ENCODE measurements at regions not wholly inside any gene's neighbourhood (a gene's known extent, or its start where the extent isn't known, plus 50 kb on each side); places are given as distances from the start of the nearest gene placed in this dataset.
"Not testable (repeated sequence)": the region's sequence is repeated elsewhere in the genome, so short reads cannot be mapped to it uniquely, and the experiment has no call there.

DNA sequence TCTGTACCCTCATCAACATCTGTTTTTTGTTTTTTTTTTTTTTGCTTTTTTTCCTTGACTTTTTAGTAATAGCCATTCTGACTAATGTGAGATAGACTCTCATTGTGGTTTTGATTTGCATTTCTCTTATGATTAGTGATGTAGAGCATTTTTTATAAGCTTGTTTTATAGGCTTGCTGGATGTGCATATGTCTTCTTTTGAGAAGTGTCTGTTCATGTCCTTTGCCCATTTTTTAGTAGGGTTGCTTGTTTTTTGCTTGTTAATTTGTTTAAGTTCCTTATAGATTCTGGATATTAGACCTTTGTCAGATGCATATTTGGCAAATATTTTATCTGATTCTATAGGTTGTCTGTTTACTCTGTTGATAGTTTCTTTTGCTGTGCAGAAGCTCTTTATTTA lies 53.5 kb upstream of the FAR1 start:
- not testable (repeated sequence) for H3K4me1 Mint-ChIP-seq; H3K27ac Mint-ChIP-seq; ATAC-seq (ENCODE audit: low read depth in 2 of 2); H3K4me3 Mint-ChIP-seq; DNase-seq
- H3K27me3 Mint-ChIP-seq = peaks cover under 1 to 12% (median 3%) of the 10 kb centered on the region in 3 donors
- peaks cover 7 to 65% (median 41%) of the 10 kb centered on the region in 7 donors for H3K9me3 Mint-ChIP-seq
- H3K36me3 Mint-ChIP-seq = peaks cover 0 to 15% of the 10 kb centered on the region in 2 donors

DNA sequence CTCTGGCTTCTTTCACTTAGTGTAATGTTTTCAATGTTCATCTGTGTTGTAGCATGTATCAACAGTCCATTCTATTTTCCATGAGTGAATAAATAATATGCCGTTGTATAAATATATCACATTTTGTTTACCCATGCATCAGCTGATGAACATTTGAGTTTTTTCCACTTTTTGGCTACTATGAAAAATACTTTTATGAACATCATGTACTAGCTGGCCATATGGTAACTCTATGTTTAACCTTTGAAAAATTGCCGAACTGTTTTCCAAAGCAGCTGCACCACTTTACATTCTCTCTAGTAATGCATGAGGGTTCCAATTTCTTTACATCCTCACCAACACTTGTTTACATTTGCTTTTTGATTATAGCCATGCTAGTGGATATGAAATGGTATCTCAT lies 59.8 kb upstream of the FAR1 start:
- Mint-ChIP-seq H3K27ac (no peak overlapping the region), H3K4me3 (no peak overlapping the region), H3K36me3 (no peaks in the 10 kb centered on the region), H3K9me3 (peaks cover 0 to 6% (median 4%) of the 10 kb centered on the region in 7 donors), H3K27me3 (peaks cover 0 to 11% (median 0%) of the 10 kb centered on the region in 3 donors), H3K4me1 (no peaks in the 10 kb centered on the region)
- no peak for DNase-seq
- no peak for ATAC-seq (ENCODE audit: low read depth in 2 of 2)

DNA sequence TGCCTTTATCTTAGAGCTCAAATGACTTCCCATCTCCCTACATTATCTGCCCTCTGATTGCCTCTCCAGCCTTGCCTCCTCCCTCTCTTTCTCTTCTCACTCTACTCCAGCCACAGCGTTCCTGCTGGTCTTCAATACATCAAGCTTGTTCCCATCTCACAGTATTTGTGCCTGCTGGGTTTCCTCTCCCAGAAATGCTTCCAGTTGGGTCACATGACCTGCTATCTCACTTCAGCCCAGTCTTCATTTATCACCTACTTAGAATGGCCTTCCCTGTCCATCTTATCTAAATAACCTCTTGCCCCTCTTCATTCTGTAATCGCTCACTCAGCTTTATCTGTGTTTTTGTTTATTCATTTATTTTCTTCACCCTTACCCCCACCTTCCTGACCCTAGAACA lies 61.8 kb upstream of the FAR1 start:
- H3K4me1 Mint-ChIP-seq = no peaks in the 10 kb centered on the region
- ATAC-seq (ENCODE audit: low read depth in 2 of 2) = no peak

DNA sequence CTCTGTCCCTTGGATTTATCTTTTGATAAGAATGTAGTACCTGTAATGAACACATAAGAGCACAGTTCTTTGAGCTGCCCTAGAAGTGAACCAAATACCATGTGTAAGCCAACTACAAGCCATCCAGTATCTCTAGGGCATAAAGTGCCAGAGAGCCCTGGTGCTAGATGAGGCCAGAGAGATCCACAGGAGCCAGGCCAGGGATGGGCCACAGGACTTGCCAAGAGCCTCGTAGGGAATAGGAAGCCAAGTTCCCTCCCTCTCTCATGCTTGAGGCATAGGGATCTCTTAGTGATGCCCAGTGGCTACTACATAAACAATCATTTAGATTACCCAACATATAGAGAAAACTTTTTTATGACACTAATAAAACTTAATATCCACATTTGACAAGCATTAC lies 64.8 kb upstream of the FAR1 start:
- Mint-ChIP-seq H3K9me3 (peaks cover 0 to 3% (median 0%) of the 10 kb centered on the region in 7 donors), H3K36me3 (no peaks in the 10 kb centered on the region), H3K27ac (no peak overlapping the region), H3K4me3 (no peak overlapping the region), H3K27me3 (peaks cover 0 to 7% (median 0%) of the 10 kb centered on the region in 3 donors), H3K4me1 (no peaks in the 10 kb centered on the region)
- DNase-seq (no peak), ATAC-seq (ENCODE audit: low read depth in 2 of 2) (no peak)

More for the DNA sequence above, 61.8 kb upstream of the FAR1 start:
- Mint-ChIP-seq H3K27ac (no peak overlapping the region), H3K36me3 (no peaks in the 10 kb centered on the region), H3K9me3 (no peaks in the 10 kb centered on the region), H3K4me3 (no peak overlapping the region), H3K27me3 (peaks cover 0 to 5% (median 0%) of the 10 kb centered on the region in 3 donors)
- DNase-seq = no peak

DNA sequence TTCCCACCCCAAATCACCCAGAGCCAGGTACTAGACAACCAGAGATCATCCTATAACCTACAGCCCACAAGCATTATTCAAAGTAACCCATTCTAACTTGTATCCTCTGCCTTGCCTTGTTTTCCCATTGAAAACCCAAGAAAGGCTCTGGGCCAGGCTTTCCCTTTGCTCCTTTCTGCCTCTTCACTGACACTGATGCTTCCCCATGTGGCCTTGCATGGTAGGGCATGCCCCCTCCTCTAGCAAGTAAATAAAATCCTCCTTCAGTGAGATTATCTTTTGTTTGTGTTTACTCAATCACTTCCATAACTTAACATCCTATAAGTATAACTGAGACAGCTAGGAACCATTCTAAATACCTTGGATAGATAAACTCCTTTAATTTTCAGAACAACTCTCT lies 65.6 kb upstream of the FAR1 start:
- no peaks in the 10 kb centered on the region for H3K36me3 Mint-ChIP-seq
- no peak overlapping the region for H3K27ac Mint-ChIP-seq
- no peaks in the 10 kb centered on the region for H3K4me1 Mint-ChIP-seq
- DNase-seq (no peak), ATAC-seq (ENCODE audit: low read depth in 2 of 2) (no peak)
- H3K27me3 Mint-ChIP-seq = peaks cover 0 to 7% (median 0%) of the 10 kb centered on the region in 3 donors
- H3K4me3 Mint-ChIP-seq = no peak overlapping the region
- peaks cover 0 to 3% (median 0%) of the 10 kb centered on the region in 7 donors for H3K9me3 Mint-ChIP-seq

DNA sequence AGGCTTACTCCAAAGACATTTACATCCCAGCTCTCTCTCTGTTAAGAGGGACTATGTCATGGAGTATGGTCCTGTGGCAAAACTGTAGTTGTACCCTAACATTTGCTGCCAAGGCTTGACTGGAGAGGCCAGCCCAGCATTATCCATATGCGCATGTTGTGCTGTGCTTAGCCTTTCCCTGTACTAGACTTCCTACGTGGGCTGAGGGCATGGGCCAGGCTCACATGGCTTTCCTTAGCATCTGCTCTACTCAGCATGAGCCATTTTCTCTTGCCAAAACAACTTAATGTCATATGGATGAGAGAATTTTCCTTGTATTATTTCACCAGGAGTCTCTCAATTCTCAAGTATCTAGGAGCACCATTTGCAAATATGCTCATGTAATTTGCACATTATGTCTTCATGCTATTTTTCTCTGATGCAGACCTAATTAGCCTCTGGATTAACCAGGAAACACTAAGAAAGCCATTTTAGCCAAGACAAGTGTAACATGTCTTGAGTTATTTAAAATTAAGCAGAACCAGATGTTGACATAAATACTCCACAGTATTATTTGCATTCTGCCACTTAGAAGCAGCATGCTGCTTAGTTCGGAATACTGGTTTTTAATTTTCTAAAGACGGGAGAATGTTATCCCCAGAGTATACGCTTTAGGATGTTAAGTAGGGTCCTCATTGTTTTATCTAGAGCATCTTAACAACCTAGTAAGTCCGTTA lies 71.7 kb upstream of the FAR1 start:
- Mint-ChIP-seq H3K4me1 (no peaks in the 10 kb centered on the region), H3K27ac (no peak overlapping the region), H3K36me3 (no peaks in the 10 kb centered on the region), H3K27me3 (peaks cover 0 to 15% (median 8%) of the 10 kb centered on the region in 3 donors), H3K9me3 (peaks cover 2 to 12% (median 4%) of the 10 kb centered on the region in 7 donors), H3K4me3 (no peak overlapping the region)
- ATAC-seq (ENCODE audit: low read depth in 2 of 2) (no peak), DNase-seq (no peak)

DNA sequence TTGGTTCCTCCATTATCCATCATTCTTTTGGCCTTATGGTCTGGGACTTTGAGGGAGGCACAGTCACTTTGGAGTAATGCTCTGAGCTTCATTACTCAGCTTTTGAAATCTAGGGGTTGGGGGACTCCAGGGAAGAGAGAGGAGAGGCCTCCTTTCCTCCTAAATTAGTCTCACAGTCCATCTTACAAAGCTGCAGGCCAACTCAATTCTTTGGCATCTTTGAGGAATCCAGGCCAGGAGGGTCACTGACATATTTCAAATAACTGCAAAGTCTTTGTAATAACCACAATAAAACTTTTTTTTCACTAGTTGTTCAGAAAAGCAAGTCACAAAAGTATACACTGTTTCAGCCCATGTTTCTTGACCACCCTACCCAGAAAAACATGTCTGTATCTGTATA lies 73.3 kb upstream of the FAR1 start:
- ATAC-seq (ENCODE audit: low read depth in 2 of 2) (no peak), DNase-seq (no peak)
- H3K36me3 Mint-ChIP-seq = no peaks in the 10 kb centered on the region
- no peak overlapping the region for H3K27ac Mint-ChIP-seq
- H3K9me3 Mint-ChIP-seq = peaks cover 1 to 13% (median 6%) of the 10 kb centered on the region in 7 donors
- H3K4me3 Mint-ChIP-seq = no peak overlapping the region
- peaks cover 3 to 11% (median 10%) of the 10 kb centered on the region in 3 donors for H3K27me3 Mint-ChIP-seq
- no peaks in the 10 kb centered on the region for H3K4me1 Mint-ChIP-seq

DNA sequence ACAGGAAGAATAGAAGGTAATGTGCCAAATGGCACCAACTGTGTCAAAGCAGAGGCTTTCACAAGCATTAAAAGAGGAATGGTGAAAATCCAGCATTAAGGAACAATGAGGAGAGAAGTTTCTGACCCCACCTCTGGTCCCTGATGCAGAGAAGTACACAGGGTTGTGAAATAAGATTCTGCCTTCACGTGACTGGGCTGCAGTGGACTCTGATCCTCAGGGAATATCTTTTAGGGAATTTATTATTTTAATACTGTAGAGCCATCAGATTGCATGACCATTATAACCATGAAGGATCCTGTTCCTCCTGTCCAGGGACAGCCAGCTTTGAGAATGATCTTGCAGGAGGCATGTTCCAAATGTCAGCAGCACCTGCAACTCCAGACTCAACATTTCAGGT lies 74.4 kb upstream of the FAR1 start:
- Mint-ChIP-seq H3K9me3 (peaks cover 3 to 25% (median 10%) of the 10 kb centered on the region in 7 donors), H3K4me3 (no peak overlapping the region), H3K4me1 (no peaks in the 10 kb centered on the region), H3K27me3 (peaks cover 5 to 16% (median 12%) of the 10 kb centered on the region in 3 donors), H3K36me3 (no peaks in the 10 kb centered on the region), H3K27ac (no peak overlapping the region)
- no peak for DNase-seq
- ATAC-seq (ENCODE audit: low read depth in 2 of 2) = no peak

DNA sequence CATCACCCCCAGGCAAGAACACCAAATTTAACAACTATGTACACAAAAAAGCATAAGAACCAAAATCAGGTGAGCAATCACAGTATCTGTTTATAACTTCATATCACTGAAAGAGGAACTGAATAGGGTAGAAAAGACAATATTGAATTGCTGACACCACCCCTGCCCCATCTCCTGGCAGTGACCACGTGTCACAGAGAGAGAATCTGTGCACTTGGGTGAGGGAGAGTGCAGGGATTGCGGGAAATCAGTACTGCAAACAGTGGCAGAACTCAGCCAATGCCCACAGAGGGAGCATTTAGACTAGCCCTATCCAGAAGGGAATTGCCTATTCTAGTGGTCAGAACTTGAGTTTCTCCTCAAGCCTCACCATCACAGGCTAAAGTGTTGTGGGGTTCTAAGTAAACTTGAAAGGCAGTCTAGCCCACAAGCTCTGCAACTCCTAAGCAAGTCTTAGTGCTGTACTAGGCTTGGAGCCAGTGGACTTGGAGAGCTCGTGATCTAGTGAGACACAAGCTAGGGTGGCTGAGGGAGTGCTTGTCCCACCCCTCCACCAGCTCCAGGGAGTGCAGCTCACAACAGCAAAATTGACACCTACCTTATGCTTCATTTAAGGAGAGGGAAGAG lies 82.8 kb upstream of the PTH start:
- DNase-seq (no peak), ATAC-seq (ENCODE audit: low read depth in 2 of 2) (no peak)
- Mint-ChIP-seq H3K27me3 (peaks cover 8 to 19% (median 11%) of the 10 kb centered on the region in 3 donors), H3K36me3 (peaks cover 0 to 11% of the 10 kb centered on the region in 2 donors), H3K9me3 (peaks cover 9 to 37% (median 25%) of the 10 kb centered on the region in 7 donors), H3K4me3 (no peak overlapping the region), H3K4me1 (no peaks in the 10 kb centered on the region), H3K27ac (no peak overlapping the region)

DNA sequence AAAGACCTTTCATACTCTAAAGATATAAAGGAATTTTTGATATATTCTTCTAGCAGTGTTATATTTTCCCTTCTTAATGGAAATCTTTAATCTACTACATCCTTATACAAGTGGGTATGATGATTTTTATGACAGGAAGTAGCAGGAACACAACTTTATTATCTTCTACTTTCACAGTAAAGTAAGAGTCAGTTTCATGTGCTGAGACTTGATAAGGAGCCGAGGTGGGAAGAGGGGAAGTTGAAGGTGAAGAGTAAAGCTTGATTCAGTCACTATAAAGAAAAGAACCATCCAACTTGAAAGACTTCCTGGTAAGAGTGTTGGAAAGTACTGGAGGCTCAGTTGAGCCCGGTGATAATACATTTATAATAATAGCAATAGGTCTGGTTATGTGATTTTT lies 82.1 kb upstream of the PTH start:
- DNase-seq (no peak), ATAC-seq (ENCODE audit: low read depth in 2 of 2) (no peak)
- H3K27ac Mint-ChIP-seq = no peak overlapping the region
- H3K4me3 Mint-ChIP-seq = no peak overlapping the region
- no peaks in the 10 kb centered on the region for H3K4me1 Mint-ChIP-seq
- H3K9me3 Mint-ChIP-seq = peaks cover 9 to 35% (median 24%) of the 10 kb centered on the region in 7 donors
- H3K27me3 Mint-ChIP-seq = peaks cover 8 to 14% (median 11%) of the 10 kb centered on the region in 3 donors
- peaks cover 0 to 11% of the 10 kb centered on the region in 2 donors for H3K36me3 Mint-ChIP-seq

DNA sequence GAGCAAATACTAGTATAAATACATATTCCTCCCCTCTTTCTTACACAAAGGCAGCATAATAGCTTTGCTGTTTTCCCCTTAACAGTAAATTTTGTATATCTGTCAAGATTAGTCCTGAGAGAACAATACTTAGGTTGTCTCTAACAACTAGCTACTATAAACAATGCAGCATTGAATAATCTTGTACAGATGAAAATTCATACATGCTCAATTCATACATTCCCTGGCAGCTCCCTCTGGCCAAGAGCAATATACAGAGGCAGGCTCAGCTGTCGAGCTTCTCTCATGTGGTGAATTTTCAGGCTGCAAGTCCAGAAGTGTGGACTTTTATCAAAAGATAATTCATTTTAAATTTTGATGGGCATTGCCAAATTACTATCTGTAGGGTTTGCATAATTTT lies 81.2 kb upstream of the PTH start:
- DNase-seq (no peak), ATAC-seq (ENCODE audit: low read depth in 2 of 2) (no peak)
- peaks cover 11 to 16% (median 14%) of the 10 kb centered on the region in 3 donors for H3K27me3 Mint-ChIP-seq
- no peak overlapping the region for H3K27ac Mint-ChIP-seq
- no peak overlapping the region for H3K4me3 Mint-ChIP-seq
- peaks cover 0 to 11% of the 10 kb centered on the region in 2 donors for H3K36me3 Mint-ChIP-seq
- no peaks in the 10 kb centered on the region for H3K4me1 Mint-ChIP-seq
- peaks cover 9 to 33% (median 24%) of the 10 kb centered on the region in 7 donors for H3K9me3 Mint-ChIP-seq

DNA sequence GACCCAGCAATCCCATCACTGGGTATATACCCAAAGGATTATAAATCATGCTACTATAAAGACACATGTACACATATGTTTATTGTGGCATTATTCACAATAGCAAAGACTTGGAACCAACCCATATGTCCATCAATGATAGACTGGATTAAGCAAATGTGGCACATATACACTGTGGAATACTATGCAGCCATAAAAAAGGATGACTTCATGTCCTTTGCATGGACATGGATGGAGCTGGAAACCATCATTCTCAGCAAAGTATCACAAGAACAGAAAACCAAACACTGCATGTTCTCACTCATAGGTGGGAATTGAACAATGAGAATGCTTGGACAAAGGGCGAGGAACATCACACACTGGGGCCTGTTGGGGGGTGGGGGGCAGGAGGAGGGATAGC lies 79.6 kb upstream of the PTH start:
- H3K36me3 Mint-ChIP-seq; H3K4me1 Mint-ChIP-seq; H3K27ac Mint-ChIP-seq; ATAC-seq (ENCODE audit: low read depth in 2 of 2); DNase-seq; H3K4me3 Mint-ChIP-seq: not testable (repeated sequence)
- peaks cover 7 to 16% (median 15%) of the 10 kb centered on the region in 3 donors for H3K27me3 Mint-ChIP-seq
- H3K9me3 Mint-ChIP-seq = peaks cover 7 to 23% (median 15%) of the 10 kb centered on the region in 7 donors

DNA sequence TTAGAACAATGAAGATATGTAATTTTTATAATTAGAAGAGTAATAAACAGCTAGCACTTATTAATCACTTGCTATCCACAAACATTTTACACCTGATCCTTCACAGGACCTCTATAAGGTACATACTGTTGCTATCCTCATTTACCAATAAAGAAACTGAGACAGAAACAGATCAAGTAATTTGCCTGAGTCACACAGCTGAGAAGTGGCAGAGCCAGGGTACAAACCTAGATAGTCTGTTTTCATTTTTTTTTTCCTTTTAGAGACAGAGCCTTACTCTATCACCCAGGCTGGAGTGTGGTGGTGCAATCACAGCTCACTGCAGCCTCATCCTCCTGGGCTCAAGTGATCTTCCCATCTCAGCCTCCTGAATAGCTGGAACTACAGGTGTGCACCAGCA lies 71.8 kb upstream of the PTH start:
- DNase-seq (no peak), ATAC-seq (ENCODE audit: low read depth in 2 of 2) (no peak)
- Mint-ChIP-seq H3K4me1 (no peaks in the 10 kb centered on the region), H3K9me3 (peaks cover 0 to 14% (median 7%) of the 10 kb centered on the region in 7 donors), H3K36me3 (peaks cover 0 to 3% of the 10 kb centered on the region in 2 donors), H3K27me3 (peaks cover 10 to 38% (median 14%) of the 10 kb centered on the region in 3 donors), H3K4me3 (no peak overlapping the region), H3K27ac (no peak overlapping the region)

DNA sequence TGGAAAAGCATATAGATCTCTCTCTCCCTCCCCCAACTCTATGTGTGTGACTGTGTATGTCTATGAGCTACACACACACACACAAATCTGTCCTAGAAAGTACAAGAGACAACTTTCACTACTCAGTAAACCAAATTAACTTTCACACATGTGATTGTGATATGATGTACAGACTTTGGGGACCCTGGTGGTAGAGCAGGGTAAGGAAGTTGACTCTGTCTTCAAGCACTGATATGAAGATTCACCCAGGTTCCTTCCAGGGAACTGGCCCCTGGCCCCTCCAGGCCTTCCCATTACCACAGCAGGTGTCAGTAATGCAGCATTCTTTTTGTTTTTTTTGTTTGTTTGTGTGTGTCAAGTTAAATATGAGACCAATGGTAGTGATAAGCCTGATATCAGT lies 66.1 kb upstream of the PTH start:
- DNase-seq (no peak), ATAC-seq (ENCODE audit: low read depth in 2 of 2) (no peak)
- peaks cover 8 to 29% (median 11%) of the 10 kb centered on the region in 3 donors for H3K27me3 Mint-ChIP-seq
- H3K36me3 Mint-ChIP-seq = peaks cover 3 to 7% of the 10 kb centered on the region in 2 donors
- no peak overlapping the region for H3K4me3 Mint-ChIP-seq
- H3K27ac Mint-ChIP-seq = no peak overlapping the region
- H3K9me3 Mint-ChIP-seq = peaks cover 7 to 23% (median 11%) of the 10 kb centered on the region in 7 donors
- no peaks in the 10 kb centered on the region for H3K4me1 Mint-ChIP-seq

All from naive B cell (primary cell).